ENCODE measurements at regions not wholly inside any gene's neighbourhood (a gene's known extent, or its start where the extent isn't known, plus 50 kb on each side); places are given as distances from the start of the nearest gene placed in this dataset.

DNA sequence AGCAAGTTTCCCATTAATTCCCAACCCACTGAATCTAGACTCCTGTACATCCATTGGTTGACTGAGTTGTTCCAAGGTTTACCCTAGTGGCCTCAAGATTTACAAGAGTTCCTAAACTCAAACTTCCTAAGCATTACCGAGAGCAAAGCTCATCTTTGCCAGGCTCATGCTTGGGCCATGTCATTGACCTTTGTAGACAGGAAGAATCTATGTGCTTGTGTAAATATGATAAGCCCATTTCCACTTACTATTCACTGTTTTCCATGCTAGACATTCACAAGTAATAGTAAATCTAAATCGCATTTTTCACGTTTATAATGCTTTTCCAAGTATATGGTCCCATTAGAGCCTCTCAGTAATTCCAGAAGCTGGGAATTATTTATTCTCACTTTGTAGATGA, 534.5 kb upstream of the CLINT1 start:
- DNase-seq, result no peak

DNA sequence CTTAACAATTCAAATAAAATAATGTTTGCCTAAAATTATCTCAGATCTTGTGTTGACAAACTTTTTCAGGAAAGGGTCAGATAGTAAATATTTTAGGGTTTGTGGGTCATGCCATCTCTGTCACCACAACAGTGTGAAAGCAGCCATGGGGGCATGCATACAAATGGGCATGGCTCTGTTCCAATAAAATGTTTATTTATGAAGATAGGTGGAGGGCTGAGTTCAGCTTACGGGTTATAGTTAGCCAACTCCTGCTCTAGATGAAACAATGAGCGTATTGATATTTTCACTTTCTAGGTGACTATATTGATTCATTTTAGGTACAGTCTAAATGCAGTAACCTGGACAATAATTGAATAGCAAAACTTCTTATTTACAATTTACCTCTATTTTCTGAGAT, 533.8 kb upstream of the CLINT1 start:
- no peak for DNase-seq

- DNase-seq, result no peak
Measured at GRCh38 chr5:158390577-158390976, 531.6 kb upstream of the CLINT1 start.

DNA sequence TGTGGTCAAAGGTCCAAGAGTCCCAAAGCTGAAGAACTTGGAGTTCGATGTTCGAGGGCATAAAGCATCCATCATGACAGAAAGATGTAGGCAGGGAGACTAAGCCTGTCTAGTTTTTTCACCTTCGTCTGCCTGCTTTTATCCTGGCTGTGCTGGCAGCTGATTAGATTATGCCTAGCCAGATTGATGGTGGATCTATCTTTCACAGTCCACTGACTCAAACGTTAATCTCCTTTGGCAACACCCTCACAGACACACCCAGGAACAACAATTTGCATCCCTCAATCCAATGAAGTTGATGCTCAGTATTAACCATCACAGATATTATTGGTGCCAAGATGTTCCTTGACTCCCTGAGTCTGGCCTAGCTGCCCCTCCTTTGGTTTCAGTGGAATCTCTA, 530.8 kb upstream of the CLINT1 start:
- no peak for DNase-seq

DNA sequence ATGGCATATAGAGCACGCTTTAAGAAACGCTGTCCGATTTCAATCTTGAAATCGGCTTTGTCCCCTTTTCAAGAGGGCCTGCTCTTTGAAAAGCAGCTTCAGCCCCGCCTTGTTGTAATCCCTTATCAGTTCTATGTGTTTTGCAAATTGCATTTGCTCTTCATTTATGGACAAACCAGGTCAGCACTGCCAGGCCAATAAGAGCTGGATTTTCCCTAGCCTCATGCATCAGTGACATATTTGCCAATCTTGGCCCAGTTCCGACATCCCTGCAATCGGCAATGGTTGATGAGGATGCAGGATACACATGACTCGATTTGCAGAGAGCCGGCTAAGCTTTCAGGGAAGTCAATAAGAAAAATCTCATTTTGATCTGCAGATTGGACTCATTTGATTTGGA, 529.1 kb upstream of the CLINT1 start:
- no peak for DNase-seq

DNA sequence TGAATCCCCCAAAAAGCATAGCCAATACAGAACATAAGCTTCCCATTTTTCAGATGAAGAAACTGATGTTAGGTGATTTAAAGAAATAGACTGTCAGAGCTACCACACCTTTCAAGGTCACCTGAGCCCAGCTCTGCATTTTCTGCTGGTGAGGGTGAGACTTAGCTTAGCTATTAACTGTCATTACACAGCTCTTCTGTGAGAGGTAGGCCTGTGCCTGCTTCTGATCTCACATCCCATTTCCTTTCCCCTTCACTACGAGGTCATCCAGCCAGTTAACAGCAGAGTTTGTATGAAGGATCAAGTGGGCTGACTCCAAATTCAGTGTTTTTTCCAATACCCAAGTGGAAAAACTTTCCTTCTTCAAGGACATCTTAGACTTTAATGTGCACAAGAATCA, 528.6 kb upstream of the CLINT1 start:
- DNase-seq, result no peak

GRCh38 chr5:158385982-158386381, 527.0 kb upstream of the CLINT1 start:
- no peak for DNase-seq

DNA sequence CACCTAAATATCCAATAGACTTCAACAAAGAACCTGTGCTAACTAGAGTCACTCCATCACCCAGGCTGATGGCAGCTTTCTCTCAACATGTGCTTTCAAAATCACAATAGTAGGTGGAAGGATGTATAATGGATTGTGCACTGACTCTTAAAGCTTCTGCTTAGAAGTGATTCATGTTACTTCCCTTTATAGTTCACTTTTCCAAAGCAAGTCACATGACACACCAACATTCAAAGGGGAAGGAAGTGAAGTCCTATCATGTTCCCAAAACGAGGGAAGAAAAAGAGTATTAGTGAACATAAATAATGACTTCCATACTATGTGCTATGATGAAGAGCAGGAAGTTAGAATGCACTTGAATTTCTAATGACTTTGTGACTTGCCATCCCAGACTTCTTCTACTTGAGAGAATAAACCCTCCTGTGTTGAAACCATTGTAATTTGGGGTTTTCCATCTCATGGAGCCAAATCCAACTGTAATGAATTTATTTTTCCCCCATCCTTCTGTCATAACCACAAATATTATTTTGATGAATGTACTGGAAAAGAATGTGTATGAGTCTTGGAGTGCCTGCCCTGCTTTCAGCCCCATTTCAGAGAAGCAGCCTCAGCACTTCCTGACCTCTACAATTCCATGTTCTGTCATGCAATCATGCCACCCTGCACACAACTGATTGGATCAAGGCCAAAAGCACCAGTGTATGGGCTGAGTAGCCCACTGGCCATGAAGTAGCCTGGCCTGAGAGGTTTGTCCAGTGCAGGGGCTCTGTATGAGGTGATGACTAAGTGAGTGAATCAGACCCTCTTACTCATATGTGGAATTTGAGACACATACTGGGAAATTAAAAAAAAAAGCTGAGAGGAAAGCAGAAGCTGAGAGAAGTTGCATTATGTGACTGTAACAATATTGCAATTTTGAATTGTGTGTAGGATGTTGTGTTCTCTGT, 525.9 kb upstream of the CLINT1 start:
- DNase-seq, result no peak

GRCh38 chr5:158383486-158383885, 524.5 kb upstream of the CLINT1 start:
- no peak for DNase-seq

DNA sequence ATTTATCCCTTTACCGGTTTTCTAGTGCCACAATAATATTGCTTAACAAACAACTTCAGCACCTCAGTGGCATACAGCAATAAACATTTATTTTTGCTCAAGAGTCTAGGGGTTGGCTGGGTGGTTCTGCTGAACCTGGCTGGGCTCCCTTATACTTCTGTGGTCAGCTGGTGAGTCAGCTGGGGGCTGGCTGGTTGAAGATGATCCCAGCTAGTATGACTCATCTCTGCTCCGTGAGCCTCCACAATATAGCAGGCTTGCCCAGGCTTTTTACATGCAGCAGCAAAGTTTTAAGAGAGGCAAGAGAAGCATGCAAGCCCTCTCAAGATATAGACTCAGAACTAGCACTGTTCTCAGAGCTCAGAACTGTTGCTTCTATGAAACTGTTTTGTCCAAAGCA, 523.5 kb upstream of the CLINT1 start:
- no peak for DNase-seq

GRCh38 chr5:158381614-158382160, 522.7 kb upstream of the CLINT1 start:
- no peak for DNase-seq

GRCh38 chr5:158380661-158381060, 521.7 kb upstream of the CLINT1 start:
- DNase-seq, result no peak

DNA sequence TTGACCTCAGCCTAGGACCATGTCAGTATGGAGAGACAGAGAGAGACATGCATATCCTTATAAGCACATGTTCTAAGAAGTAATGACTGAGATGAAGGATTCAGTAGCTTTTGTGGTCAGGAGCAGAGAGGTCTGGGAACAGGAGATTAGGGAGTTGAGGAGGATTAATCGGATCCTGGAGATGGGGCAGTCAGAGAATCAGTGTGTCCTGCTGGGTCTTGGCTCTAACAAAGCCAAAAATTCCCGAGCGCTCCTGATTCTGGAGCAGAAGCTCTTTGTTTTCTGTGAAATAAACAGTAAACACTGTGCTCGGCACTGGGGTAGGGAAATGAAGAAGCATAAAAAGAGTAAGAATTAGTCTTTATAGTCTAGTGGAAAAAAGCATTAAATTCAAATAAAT, 520.0 kb upstream of the CLINT1 start:
- no peak for DNase-seq

DNA sequence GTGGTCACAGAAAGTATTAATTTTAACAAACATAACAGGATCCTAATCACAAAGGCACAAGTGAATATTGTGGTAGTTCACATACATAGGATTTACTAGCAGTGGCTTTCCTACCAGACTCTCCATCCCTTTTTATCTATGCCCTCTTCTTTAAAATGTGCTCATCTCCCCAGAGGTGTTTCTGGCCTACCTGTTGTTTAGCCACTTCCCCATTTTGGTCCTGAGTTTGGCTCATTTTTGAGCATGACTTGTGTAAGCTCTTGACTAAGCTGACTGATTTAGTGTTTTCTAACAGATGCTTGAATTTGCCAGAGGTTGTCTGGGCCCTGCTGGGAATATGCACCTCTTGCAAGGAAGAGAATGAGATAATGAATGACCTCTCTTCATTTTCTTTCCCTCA, 517.7 kb upstream of the CLINT1 start:
- DNase-seq, result no peak

DNA sequence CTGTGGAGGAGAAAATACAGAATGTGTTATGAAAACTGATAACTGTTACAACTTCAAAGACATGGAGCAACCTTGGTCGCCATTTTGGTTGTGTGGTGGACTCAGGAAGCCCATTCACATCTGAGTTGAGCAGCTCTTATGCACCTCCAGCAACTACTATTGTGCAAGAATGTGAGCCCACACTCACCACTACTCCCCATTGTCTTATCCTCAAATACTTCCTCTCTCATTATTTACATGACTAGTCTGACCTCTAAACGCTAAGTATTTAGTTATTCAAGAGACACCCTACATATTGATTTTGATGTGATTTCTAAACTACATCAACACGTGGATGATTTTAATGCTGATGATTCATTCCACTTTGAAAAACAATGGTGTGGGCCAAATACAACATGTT, 516.6 kb upstream of the CLINT1 start:
- no peak for DNase-seq

GRCh38 chr5:158373608-158374395, 514.9 kb upstream of the CLINT1 start:
- no peak for DNase-seq

DNA sequence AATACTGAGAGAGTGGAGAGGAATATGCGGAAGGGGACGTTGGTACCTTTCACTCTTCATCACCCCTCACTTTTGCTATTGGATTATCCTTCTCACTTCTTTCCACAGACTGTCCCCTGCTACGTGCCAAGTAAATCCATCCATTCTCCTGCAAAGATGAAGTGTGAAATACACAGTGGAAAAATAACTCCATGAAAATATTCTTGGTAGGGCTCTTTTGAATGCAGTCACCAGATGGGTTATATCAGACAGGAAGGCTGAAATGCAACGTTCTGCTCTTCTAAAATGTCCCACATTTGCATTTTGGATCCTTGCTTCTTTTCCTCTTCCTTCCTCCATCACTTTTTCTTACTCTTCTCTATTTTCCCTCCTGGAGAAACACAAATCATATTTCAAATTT, 510.3 kb upstream of the CLINT1 start:
- DNase-seq, result no peak

GRCh38 chr5:158368686-158369085, 509.7 kb upstream of the CLINT1 start:
- no peak for DNase-seq

DNA sequence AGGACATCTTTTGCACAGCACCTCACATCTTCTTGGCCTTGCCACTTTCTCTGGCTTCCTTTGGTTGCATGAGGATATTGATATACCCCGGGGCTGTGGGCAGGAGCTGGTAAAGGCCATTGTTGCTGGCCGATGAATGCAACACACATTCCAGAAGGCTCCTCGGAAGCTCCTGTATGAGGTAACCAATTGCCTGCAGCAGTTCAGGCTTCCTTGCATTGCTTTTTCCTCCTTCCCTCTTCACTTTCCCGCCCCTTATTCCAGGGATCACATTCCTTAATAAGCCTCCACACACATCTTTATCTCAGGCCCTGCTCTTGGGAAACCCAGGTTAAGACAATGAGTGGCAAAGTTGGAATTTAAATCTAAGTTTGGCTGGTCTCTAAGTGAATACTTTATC, 505.4 kb upstream of the CLINT1 start:
- no peak for DNase-seq

GRCh38 chr5:158354958-158355357, 496.0 kb upstream of the CLINT1 start:
- no peak for DNase-seq

DNA sequence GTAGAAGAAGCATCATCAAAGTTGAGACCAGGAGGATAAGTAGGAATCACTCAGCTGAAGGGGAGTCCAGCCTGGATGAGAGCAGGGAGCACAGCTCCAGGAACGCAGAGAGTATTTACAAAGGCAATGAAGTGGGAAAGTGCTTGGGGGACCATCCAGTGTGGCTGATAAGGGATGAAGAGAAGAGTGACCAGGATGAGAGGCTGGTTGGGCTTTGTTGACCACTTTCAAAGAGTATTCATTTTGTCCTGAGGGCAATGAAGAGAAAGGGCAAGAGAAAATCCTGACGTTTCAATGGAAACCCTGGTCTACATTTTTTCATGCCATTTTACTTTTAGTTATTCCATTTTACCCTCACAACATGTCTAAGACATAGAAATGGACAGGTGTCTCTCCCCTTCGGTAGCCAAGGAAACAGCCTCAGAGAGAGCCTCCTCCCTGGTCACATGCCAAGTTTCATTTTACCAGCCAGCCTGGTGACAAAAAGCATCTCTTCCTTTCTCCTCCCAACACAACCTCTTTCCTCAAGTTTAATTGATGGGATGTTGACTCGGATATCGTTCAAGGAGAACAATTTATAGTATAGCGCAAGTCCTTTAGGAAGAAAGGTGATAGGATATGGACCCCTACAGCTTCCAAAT, 492.7 kb upstream of the CLINT1 start:
- no peak for DNase-seq

GRCh38 chr5:158349987-158350386, 491.0 kb upstream of the CLINT1 start:
- DNase-seq, result no peak

DNA sequence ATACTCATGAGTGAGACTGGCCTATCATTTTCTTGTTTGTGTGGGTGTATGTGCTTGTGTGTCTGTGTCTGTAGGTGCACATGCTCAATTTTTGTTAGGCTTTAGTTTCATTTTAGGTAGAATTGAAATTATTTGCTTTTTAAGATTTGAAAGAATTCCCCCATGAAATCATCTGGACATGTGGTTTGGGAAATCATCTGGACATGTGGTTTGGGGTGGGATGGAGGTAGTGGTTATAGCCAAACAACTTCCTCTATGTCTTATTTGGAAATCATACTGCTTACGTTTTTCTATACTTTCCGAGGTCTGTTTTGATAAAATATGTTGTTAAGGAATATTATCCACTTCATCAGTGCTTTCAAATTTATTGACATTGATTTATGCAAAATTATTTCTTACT, 485.4 kb upstream of the CLINT1 start:
- DNase-seq, result no peak
